Fibroblast of mammary gland (primary cell): ENCODE measurements at regions not wholly inside any gene's neighbourhood (a gene's known extent, or its start where the extent isn't known, plus 50 kb on each side); places are given as distances from the start of the nearest gene placed in this dataset.

Source experiments
- DNase-seq: peaks from one replicate; pipeline ENCODE4 v3.0.0-alpha.2; 2010; ENCODE audit warnings: low read depth
- H3K4me3 ChIP-seq: 2 replicates; pipeline ENCODE4 v1.5.1; 2011; ENCODE audit warnings: low read depth, mild to moderate bottlenecking, low read length, moderate library complexity; ENCODE audit not compliant: control insufficient read depth
- CTCF ChIP-seq: conservative IDR thresholded peaks from 2 replicates; pipeline ENCODE4 v1.5.1; 2011; ENCODE audit warnings: low read depth, low read length, inconsistent platforms; ENCODE audit not compliant: control insufficient read depth, insufficient read depth

GRCh38 chr3:42037318-42037945 lies 53.7 kb upstream of the TRAK1 start:
- no peak for TF ChIP-seq CTCF
- H3K4me3 ChIP-seq, result no peak overlapping the region
- DNase-seq, result no peak

GRCh38 chr3:42036483-42036823 lies 54.7 kb upstream of the TRAK1 start:
- H3K4me3 ChIP-seq, result no peak overlapping the region
- peak; percentile 97 for DNase-seq
- TF ChIP-seq CTCF, result no peak

DNA sequence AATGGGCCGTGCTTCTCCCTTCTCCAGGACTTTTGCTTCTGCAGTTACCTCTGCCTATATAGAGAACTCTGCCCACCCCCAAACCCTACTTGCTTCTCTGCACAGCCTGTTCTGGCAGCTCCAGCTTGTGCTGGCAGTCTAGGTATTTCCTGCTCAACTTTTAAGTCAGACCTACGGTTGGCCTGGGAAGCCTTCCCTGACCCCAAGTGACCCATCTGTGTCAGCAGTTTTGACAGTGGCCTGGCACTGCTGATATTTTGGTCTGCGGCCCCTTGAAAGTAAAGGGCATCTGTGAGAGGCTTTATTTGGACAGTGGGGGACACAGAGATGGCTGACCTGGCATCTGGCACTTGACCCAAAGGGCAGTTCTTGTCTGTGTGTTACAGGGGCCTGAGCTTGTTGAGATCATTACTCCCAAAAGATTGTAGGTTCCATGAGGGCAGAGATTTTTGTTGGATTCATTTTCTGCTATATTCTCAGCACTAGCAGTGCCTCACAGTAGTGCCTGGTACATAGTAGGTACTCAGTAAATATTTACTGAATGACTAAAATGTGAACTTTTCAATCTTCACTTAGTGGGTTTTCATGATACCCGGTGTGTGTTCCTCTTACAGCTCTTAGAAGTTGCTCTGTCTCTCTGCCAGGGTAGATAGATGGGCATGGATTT lies 55.2 kb upstream of the TRAK1 start:
- TF ChIP-seq CTCF, result no peak
- no peak overlapping the region for H3K4me3 ChIP-seq
- no peak for DNase-seq

GRCh38 chr3:42035007-42035406 lies 56.1 kb upstream of the TRAK1 start:
- H3K4me3 ChIP-seq, result no peak overlapping the region
- no peak for TF ChIP-seq CTCF
- DNase-seq, result no peak

DNA sequence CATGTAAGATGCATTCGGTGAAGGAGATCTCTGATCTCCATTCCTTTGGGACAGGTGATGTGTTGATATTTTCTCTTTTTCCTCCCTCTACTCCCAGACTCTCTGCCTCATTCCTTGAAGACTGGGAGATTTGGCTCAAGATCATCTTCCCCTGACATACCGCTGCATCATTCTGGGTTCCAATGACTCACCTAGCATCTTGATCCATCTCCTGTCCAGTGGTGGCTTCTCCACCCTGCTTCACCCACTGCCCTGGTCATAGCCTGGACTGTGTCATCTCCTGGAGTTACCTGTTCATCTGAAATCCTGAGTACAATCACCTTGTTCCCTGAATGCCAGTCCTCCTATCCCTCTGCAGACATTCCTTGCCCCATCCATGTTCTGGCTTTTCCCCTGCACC lies 57.4 kb upstream of the TRAK1 start:
- DNase-seq, result peak; percentile 79
- no peak overlapping the region for H3K4me3 ChIP-seq
- no peak for TF ChIP-seq CTCF

GRCh38 chr3:42032693-42033349 lies 58.3 kb upstream of the TRAK1 start:
- DNase-seq, result peak; percentile 94
- no peak for TF ChIP-seq CTCF
- no peak overlapping the region for H3K4me3 ChIP-seq
